Neural cell (in vitro differentiated cells): ENCODE measurements at regions not wholly inside any gene's neighbourhood (a gene's known extent, or its start where the extent isn't known, plus 50 kb on each side); places are given as distances from the start of the nearest gene placed in this dataset.
A peak's percentile ranks its signal among the peaks of the same experiment; 100 is the strongest.

Experiments used
- H2AFZ ChIP-seq: fragments of 200-600, 300-800 bp; sonication (generic), shearing (Covaris generic); 2 replicates; pipeline ENCODE4 v1.6.0; 2014; ENCODE audit warnings: low read depth, mild to moderate bottlenecking, antibody characterized with exemption, low read length, moderate library complexity
- H3F3A ChIP-seq: fragments of 200-600 bp; shearing (Covaris generic); 2 replicates; pipeline ENCODE4 v1.6.1; 2016; ENCODE audit warnings: mild to moderate bottlenecking, moderate library complexity, mixed read lengths, antibody characterized with exemption, low read length; ENCODE audit not compliant: insufficient read depth, poor library complexity, severe bottlenecking
- H3K27ac ChIP-seq: fragments of 200-600, 300-800 bp; sonication (generic), shearing (Covaris generic); 2 replicates; pipeline ENCODE4 v1.5.1; 2014; ENCODE audit warnings: mild to moderate bottlenecking, low read length, moderate library complexity
- H3K27me3 ChIP-seq: fragments of 300-800, 200-600 bp; sonication (generic), shearing (Covaris generic); 2 replicates; pipeline ENCODE4 v1.6.0; 2014; ENCODE audit warnings: mild to moderate bottlenecking, low read depth, low read length, moderate library complexity; ENCODE audit not compliant: insufficient read depth
- H3K36me3 ChIP-seq: fragments of 300-800, 200-600 bp; sonication (generic), shearing (Covaris generic); 2 replicates; pipeline ENCODE4 v1.5.1; 2014; ENCODE audit warnings: mild to moderate bottlenecking, antibody characterized with exemption, low read length, moderate library complexity; ENCODE audit not compliant: insufficient read depth
- H3K4me2 ChIP-seq: fragments of 300-800, 200-600 bp; sonication (generic), shearing (Covaris generic); 2 replicates; pipeline ENCODE4 v1.6.0; 2014; ENCODE audit warnings: mild to moderate bottlenecking, low read length
- H3K4me3 ChIP-seq: fragments of 300-800, 200-600 bp; sonication (generic), shearing (Covaris generic); 2 replicates; pipeline ENCODE4 v1.5.1; 2014; ENCODE audit warnings: mild to moderate bottlenecking, low read length, moderate library complexity
- H3K79me2 ChIP-seq: fragments of 200-600 bp; shearing (Covaris generic); replicated peaks from 2 replicates; pipeline ENCODE4 v1.6.0; 2014; ENCODE audit warnings: mild to moderate bottlenecking, low read length, moderate library complexity; ENCODE audit not compliant: insufficient read depth
- H3K9ac ChIP-seq: fragments of 300-800, 200-600 bp; sonication (generic), shearing (Covaris generic); 2 replicates; pipeline ENCODE4 v1.6.1; 2016; ENCODE audit warnings: mild to moderate bottlenecking, low read length, mixed read lengths
- H3K9me2 ChIP-seq: fragments of 200-600 bp; shearing (Covaris generic); 2 replicates; pipeline ENCODE4 v1.6.1; 2016; ENCODE audit warnings: mild to moderate bottlenecking, low read length, mixed read lengths; ENCODE audit not compliant: insufficient read depth
- H3K9me3 ChIP-seq: fragments of 200-600, 300-800 bp; sonication (generic), shearing (Covaris generic); 2 replicates; pipeline ENCODE4 v1.6.1; 2016; ENCODE audit warnings: mild to moderate bottlenecking, mixed run types, low read length, moderate library complexity, mixed read lengths
- H4K20me1 ChIP-seq: fragments of 200-600 bp; shearing (Covaris generic); 2 replicates; pipeline ENCODE4 v1.6.1; 2016; ENCODE audit warnings: mild to moderate bottlenecking, mixed run types; ENCODE audit not compliant: insufficient read depth
- EP300 ChIP-seq: fragments of 450-650 bp; conservative IDR thresholded peaks from 2 replicates; pipeline ENCODE4 v1.6.1; 2014; ENCODE audit warnings: antibody characterized with exemption, mild to moderate bottlenecking, moderate library complexity; ENCODE audit not compliant: poor library complexity, severe bottlenecking
- EZH2 ChIP-seq: fragments of 200-600, 300-800 bp; shearing (Covaris generic), sonication (generic); IDR thresholded peaks from 2 replicates; pipeline ENCODE4 v1.6.1; 2014; ENCODE audit warnings: antibody characterized with exemption, low read length, borderline replicate concordance, mild to moderate bottlenecking; ENCODE audit not compliant: insufficient read depth, poor library complexity, severe bottlenecking
- MXI1 ChIP-seq: fragments of 450-650 bp; conservative IDR thresholded peaks from 2 replicates; pipeline ENCODE4 v1.6.1; 2014; ENCODE audit warnings: antibody characterized with exemption, mild to moderate bottlenecking; ENCODE audit not compliant: poor library complexity, severe bottlenecking
- POLR2AphosphoS5 ChIP-seq: IDR thresholded peaks from 2 replicates; pipeline ENCODE4 v1.6.1; 2012
- RAD21 ChIP-seq: fragments of 450-650 bp; conservative IDR thresholded peaks from 2 replicates; pipeline ENCODE4 v1.6.1; 2014; ENCODE audit warnings: antibody characterized with exemption, mild to moderate bottlenecking, moderate library complexity
- SMC3 ChIP-seq: fragments of 450-650 bp; conservative IDR thresholded peaks from 2 replicates; pipeline ENCODE4 v1.6.1; 2014; ENCODE audit warnings: antibody characterized with exemption, mild to moderate bottlenecking, moderate library complexity; ENCODE audit not compliant: poor library complexity
- TAF1 ChIP-seq: IDR thresholded peaks from 2 replicates; pipeline ENCODE4 v1.6.1; 2012; ENCODE audit warnings: low read depth
- TF ChIP-seq, protein P1 (sequence below): fragments of 450-650 bp; IDR thresholded peaks from 2 replicates; pipeline ENCODE4 v1.5.1; 2014; ENCODE audit warnings: antibody characterized with exemption, mild to moderate bottlenecking, moderate library complexity; ENCODE audit not compliant: poor library complexity, severe bottlenecking
- TF ChIP-seq, protein P2 (sequence below): IDR thresholded peaks from 2 replicates; pipeline ENCODE4 v1.6.1; 2012; ENCODE audit warnings: borderline replicate concordance

DNA sequence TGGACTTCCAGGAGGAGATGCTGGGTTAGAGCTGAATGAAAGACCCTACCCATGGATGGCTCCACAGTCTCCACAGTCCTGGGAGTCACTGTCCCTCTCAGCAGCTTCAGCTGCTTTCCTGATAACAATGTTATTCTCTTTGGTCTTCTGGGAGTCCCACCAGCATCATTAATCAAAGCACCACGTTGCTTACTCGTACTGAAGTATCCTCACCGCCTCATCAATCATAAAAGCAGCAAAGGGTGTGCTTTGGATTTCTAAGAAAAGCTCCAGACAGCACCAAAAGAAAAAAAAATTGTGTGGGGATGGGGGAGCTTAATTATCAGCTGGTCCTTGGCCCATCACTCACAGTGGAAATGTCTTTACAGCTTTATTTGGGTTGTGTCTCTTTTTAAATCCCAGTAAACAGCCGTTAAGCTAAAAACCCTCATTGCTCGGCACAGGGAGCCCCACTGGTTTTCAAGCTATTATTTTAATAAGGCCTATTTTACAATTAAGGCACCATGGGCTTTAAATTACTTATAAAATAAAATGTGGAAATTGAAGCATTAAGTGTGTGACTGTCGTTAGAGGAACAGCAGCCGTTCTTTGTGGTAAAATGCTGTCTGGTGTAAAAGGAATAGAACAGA is 538.0 kb downstream of the EBF1 start:
- no peaks in the 10 kb centered on the region for H3K9me2 ChIP-seq
- no peak overlapping the region for H3K4me3 ChIP-seq
- no peak overlapping the region for H3K9ac ChIP-seq
- H3K27me3 ChIP-seq = no peaks in the 10 kb centered on the region
- TF ChIP-seq MXI1 (no peak), POLR2AphosphoS5 (no peak), EP300 (no peak), RAD21 (no peak), SMC3 (no peak), EZH2 (no peak), TAF1 (no peak)
- TF ChIP-seq, protein P1, sequence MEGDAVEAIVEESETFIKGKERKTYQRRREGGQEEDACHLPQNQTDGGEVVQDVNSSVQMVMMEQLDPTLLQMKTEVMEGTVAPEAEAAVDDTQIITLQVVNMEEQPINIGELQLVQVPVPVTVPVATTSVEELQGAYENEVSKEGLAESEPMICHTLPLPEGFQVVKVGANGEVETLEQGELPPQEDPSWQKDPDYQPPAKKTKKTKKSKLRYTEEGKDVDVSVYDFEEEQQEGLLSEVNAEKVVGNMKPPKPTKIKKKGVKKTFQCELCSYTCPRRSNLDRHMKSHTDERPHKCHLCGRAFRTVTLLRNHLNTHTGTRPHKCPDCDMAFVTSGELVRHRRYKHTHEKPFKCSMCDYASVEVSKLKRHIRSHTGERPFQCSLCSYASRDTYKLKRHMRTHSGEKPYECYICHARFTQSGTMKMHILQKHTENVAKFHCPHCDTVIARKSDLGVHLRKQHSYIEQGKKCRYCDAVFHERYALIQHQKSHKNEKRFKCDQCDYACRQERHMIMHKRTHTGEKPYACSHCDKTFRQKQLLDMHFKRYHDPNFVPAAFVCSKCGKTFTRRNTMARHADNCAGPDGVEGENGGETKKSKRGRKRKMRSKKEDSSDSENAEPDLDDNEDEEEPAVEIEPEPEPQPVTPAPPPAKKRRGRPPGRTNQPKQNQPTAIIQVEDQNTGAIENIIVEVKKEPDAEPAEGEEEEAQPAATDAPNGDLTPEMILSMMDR = no peak
- TF ChIP-seq, protein P2, sequence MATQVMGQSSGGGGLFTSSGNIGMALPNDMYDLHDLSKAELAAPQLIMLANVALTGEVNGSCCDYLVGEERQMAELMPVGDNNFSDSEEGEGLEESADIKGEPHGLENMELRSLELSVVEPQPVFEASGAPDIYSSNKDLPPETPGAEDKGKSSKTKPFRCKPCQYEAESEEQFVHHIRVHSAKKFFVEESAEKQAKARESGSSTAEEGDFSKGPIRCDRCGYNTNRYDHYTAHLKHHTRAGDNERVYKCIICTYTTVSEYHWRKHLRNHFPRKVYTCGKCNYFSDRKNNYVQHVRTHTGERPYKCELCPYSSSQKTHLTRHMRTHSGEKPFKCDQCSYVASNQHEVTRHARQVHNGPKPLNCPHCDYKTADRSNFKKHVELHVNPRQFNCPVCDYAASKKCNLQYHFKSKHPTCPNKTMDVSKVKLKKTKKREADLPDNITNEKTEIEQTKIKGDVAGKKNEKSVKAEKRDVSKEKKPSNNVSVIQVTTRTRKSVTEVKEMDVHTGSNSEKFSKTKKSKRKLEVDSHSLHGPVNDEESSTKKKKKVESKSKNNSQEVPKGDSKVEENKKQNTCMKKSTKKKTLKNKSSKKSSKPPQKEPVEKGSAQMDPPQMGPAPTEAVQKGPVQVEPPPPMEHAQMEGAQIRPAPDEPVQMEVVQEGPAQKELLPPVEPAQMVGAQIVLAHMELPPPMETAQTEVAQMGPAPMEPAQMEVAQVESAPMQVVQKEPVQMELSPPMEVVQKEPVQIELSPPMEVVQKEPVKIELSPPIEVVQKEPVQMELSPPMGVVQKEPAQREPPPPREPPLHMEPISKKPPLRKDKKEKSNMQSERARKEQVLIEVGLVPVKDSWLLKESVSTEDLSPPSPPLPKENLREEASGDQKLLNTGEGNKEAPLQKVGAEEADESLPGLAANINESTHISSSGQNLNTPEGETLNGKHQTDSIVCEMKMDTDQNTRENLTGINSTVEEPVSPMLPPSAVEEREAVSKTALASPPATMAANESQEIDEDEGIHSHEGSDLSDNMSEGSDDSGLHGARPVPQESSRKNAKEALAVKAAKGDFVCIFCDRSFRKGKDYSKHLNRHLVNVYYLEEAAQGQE = no peak
- H2AFZ ChIP-seq = no peak overlapping the region
- H3K27ac ChIP-seq = peak overlapping the region; percentile 72
- no peak overlapping the region for H3K4me2 ChIP-seq
- no peaks in the 10 kb centered on the region for H4K20me1 ChIP-seq
- no peaks in the 10 kb centered on the region for H3K79me2 ChIP-seq
- no peaks in the 10 kb centered on the region for H3F3A ChIP-seq
- no peaks in the 10 kb centered on the region for H3K9me3 ChIP-seq
- H3K36me3 ChIP-seq = no peaks in the 10 kb centered on the region

DNA sequence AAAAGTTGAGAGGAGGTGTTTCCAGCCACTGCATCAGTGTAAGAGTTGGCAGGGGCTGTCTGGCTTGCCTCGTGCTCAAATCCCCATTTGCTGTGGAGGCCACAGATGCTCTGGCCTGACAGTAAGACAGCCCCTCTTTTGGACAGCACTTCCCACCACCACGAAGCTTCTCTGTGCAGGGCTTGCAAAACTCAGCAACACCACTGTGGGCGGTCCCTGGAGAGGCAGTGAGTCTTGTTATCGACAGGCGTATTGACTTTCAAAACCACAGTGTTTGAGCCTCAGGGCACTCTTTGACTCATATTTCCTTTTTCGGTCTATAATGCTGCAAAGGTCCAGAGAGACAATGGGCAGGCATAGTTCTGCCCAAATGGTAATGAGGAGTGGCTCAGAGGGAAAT is 539.5 kb downstream of the EBF1 start:
- TF ChIP-seq MXI1 = no peak
- TF ChIP-seq EZH2 = no peak
- TF ChIP-seq, protein P2 = no peak
- TF ChIP-seq EP300 = no peak
- no peak for TF ChIP-seq SMC3
- TF ChIP-seq RAD21 = no peak
- no peak for TF ChIP-seq TAF1
- no peak for TF ChIP-seq POLR2AphosphoS5
- TF ChIP-seq, protein P1 = no peak
- H2AFZ ChIP-seq = no peak overlapping the region
- no peak overlapping the region for H3K27ac ChIP-seq
- H3F3A ChIP-seq = no peaks in the 10 kb centered on the region
- H3K9me3 ChIP-seq = peaks cover 11% of the 10 kb centered on the region
- H3K9ac ChIP-seq = no peak overlapping the region
- no peak overlapping the region for H3K4me3 ChIP-seq
- H3K9me2 ChIP-seq = no peaks in the 10 kb centered on the region
- H4K20me1 ChIP-seq = no peaks in the 10 kb centered on the region
- H3K4me2 ChIP-seq = no peak overlapping the region
- no peaks in the 10 kb centered on the region for H3K36me3 ChIP-seq
- H3K79me2 ChIP-seq = no peaks in the 10 kb centered on the region
- H3K27me3 ChIP-seq = no peaks in the 10 kb centered on the region
